SK-N-SH (cell line): ENCODE measurements at regions not wholly inside any gene's neighbourhood (a gene's known extent, or its start where the extent isn't known, plus 50 kb on each side); places are given as distances from the start of the nearest gene placed in this dataset.

Experiments used
- CTCF ChIA-PET: fragments of 300-600, 350-600 bp; formaldehyde crosslinking; extraction: SDS; loops from one replicate; lab custom pipeline; 2021; lab: Yijun Ruan, JAX
- POLR2A ChIA-PET: fragments of 350-600 bp; sonication (Branson Sonifier 250); formaldehyde crosslinking; extraction: SDS; loops from one replicate; lab custom pipeline; 2020; ENCODE audit warnings: antibody characterized with exemption, inconsistent platforms; lab: Yijun Ruan, JAX
- DNase-seq: peaks from one replicate; pipeline ENCODE4 v3.0.0; 2012
- H2AFZ ChIP-seq: fragments of 200-600 bp; sonication (generic); 2 replicates; pipeline ENCODE4 v1.8.1; 2016; ENCODE audit warnings: antibody characterized with exemption, mild to moderate bottlenecking, low read depth
- H3F3A ChIP-seq: fragments of 200-600 bp; sonication (generic); replicated peaks from 2 replicates; pipeline ENCODE3; 2016; ENCODE audit warnings: antibody characterized with exemption, mild to moderate bottlenecking; ENCODE audit not compliant: insufficient read depth
- H3K27ac ChIP-seq, 2 experiments: fragments of 200-500 bp in 1 of 2; fragments of 200-600 bp in 1 of 2; sonication (Bioruptor generic) in 1 of 2; sonication (generic), shearing (Covaris generic) in 1 of 2; 2 replicates each; pipeline versions ENCODE4 v1.5.1 to v1.6.1; 2014 to 2016; ENCODE audit warnings: low read depth in 2 of 2, inconsistent platforms in 1 of 2, low read length in 1 of 2, mild to moderate bottlenecking in 1 of 2, mixed read lengths in 1 of 2
- H3K27me3 ChIP-seq: fragments of 200-600 bp; sonication (generic), shearing (Covaris generic); 2 replicates; pipeline ENCODE4 v1.6.1; 2016; ENCODE audit warnings: mixed run types; ENCODE audit not compliant: insufficient read depth
- H3K36me3 ChIP-seq, 2 experiments: fragments of 200-500 bp in 1 of 2; fragments of 200-600 bp in 1 of 2; sonication (Bioruptor generic) in 1 of 2; sonication (generic) in 1 of 2; replicated peaks in 1 of 2; 2 replicates each; pipeline versions ENCODE3 to v1.5.1; 2014 to 2016; ENCODE audit warnings: low read length in 1 of 2, mild to moderate bottlenecking in 1 of 2; ENCODE audit not compliant: insufficient read depth in 2 of 2, control insufficient read depth in 1 of 2
- H3K4me1 ChIP-seq, 2 experiments: fragments of 200-500 bp in 1 of 2; fragments of 200-600 bp in 1 of 2; sonication (Bioruptor generic) in 1 of 2; sonication (generic), shearing (Covaris generic) in 1 of 2; 2 replicates each; pipeline versions ENCODE4 v1.5.1 to v1.6.1; 2014 to 2016; ENCODE audit warnings: low read depth in 1 of 2, low read length in 1 of 2, mixed run types in 1 of 2; ENCODE audit not compliant: insufficient read depth in 2 of 2, control insufficient read depth in 1 of 2
- H3K4me2 ChIP-seq: fragments of 200-600 bp; sonication (generic), shearing (Covaris generic); 2 replicates; pipeline ENCODE4 v1.6.1; 2017; ENCODE audit warnings: mixed run types
- H3K4me3 ChIP-seq, 2 experiments: fragments of 200-500 bp in 1 of 2; fragments of 200-600 bp in 1 of 2; sonication (Bioruptor generic) in 1 of 2; sonication (generic), shearing (Covaris generic) in 1 of 2; 2 replicates each; pipeline versions ENCODE4 v1.5.1 to v1.8.1; 2014 to 2016; ENCODE audit warnings: low read depth in 2 of 2, inconsistent platforms in 1 of 2, low read length in 1 of 2, mild to moderate bottlenecking in 1 of 2, mixed read lengths in 1 of 2, moderate library complexity in 1 of 2
- H3K79me2 ChIP-seq: fragments of 200-600 bp; sonication (generic); 2 replicates; pipeline ENCODE4 v1.8.1; 2017; ENCODE audit warnings: mild to moderate bottlenecking; ENCODE audit not compliant: insufficient read depth
- H3K9ac ChIP-seq: fragments of 200-600 bp; sonication (generic); 2 replicates; pipeline ENCODE4 v1.6.1; 2017; ENCODE audit warnings: mixed run types
- H3K9me2 ChIP-seq: fragments of 200-600 bp; sonication (generic); 2 replicates; pipeline ENCODE4 v1.6.1; 2017; ENCODE audit warnings: mixed run types
- H3K9me3 ChIP-seq: fragments of 200-600 bp; sonication (generic); 2 replicates; pipeline ENCODE4 v1.6.1; 2017; ENCODE audit warnings: mixed run types, mild to moderate bottlenecking, moderate library complexity
- H4K20me1 ChIP-seq: fragments of 200-600 bp; sonication (generic); 2 replicates; pipeline ENCODE4 v1.6.1; 2017; ENCODE audit warnings: mild to moderate bottlenecking, mixed run types; ENCODE audit not compliant: insufficient read depth
- CHD2 ChIP-seq: fragments of 150-350 bp; IDR thresholded peaks from 2 replicates; pipeline ENCODE4 v1.6.1; 2018; ENCODE audit warnings: low read length; ENCODE audit not compliant: partially characterized antibody
- CTCF ChIP-seq: fragments of 200-600 bp; sonication (generic); IDR thresholded peaks from 2 replicates; pipeline ENCODE4 v1.6.1; 2017; ENCODE audit warnings: antibody characterized with exemption, mild to moderate bottlenecking, moderate library complexity
- EP300 ChIP-seq, 2 experiments: IDR thresholded peaks; 2 replicates each; pipeline versions ENCODE4 v1.4.0 to v1.6.1; 2012; ENCODE audit warnings: borderline replicate concordance in 1 of 2, low read depth in 1 of 2, low read length in 1 of 2
- FOSL2 ChIP-seq: IDR thresholded peaks from 2 replicates; pipeline ENCODE4 v1.4.0; 2012; ENCODE audit warnings: low read depth, mild to moderate bottlenecking, moderate library complexity, borderline replicate concordance
- FOXJ3 ChIP-seq: sonication (generic); formaldehyde crosslinking; IDR thresholded peaks from 2 replicates; pipeline ENCODE4 v1.5.1; 2020; ENCODE audit warnings: mild to moderate bottlenecking, missing genetic modification reagents
- FOXM1 ChIP-seq: IDR thresholded peaks from 2 replicates; pipeline ENCODE4 v1.4.0; 2012; ENCODE audit warnings: low read depth, mild to moderate bottlenecking
- GABPA ChIP-seq: IDR thresholded peaks from 2 replicates; pipeline ENCODE4 v1.4.0; 2012; ENCODE audit warnings: low read depth, mild to moderate bottlenecking
- MAX ChIP-seq: IDR thresholded peaks from 2 replicates; pipeline ENCODE4 v1.4.0; 2012; ENCODE audit warnings: low read depth
- MEF2A ChIP-seq: IDR thresholded peaks from 2 replicates; pipeline ENCODE4 v1.4.0; 2012; ENCODE audit warnings: low read depth, borderline replicate concordance
- NFIC ChIP-seq: IDR thresholded peaks from 2 replicates; pipeline ENCODE4 v1.4.0; 2012; ENCODE audit warnings: borderline replicate concordance
- RAD21 ChIP-seq: IDR thresholded peaks from 2 replicates; pipeline ENCODE4 v1.6.1; 2012; ENCODE audit warnings: mild to moderate bottlenecking, low read length
- RCOR1 ChIP-seq: fragments of 150-350 bp; IDR thresholded peaks from 2 replicates; pipeline ENCODE4 v1.6.1; 2017; ENCODE audit warnings: antibody characterized with exemption, low read length
- REST ChIP-seq: IDR thresholded peaks from 2 replicates; pipeline ENCODE4 v1.6.1; 2012; ENCODE audit warnings: mild to moderate bottlenecking, low read depth, low read length, moderate library complexity
- RXRA ChIP-seq: IDR thresholded peaks from 2 replicates; pipeline ENCODE4 v1.4.0; 2012; ENCODE audit warnings: low read depth, mild to moderate bottlenecking, borderline replicate concordance
- SIN3A ChIP-seq: IDR thresholded peaks from 2 replicates; pipeline ENCODE4 v1.6.1; 2012; ENCODE audit warnings: low read depth, mild to moderate bottlenecking, low read length, moderate library complexity, borderline replicate concordance
- SMC3 ChIP-seq: IDR thresholded peaks from 2 replicates; pipeline ENCODE4 v1.6.1; 2012; ENCODE audit warnings: low read depth, low read length, improper control_type of control experiment
- TCF12 ChIP-seq: IDR thresholded peaks from 2 replicates; pipeline ENCODE4 v1.4.0; 2012
- USF2 ChIP-seq: fragments of 150-350 bp; IDR thresholded peaks from 2 replicates; pipeline ENCODE4 v1.6.1; 2017; ENCODE audit warnings: antibody characterized with exemption, low read length, low read depth, borderline replicate concordance
- WGBS: methylation state at CpG from one replicate; pipeline ENCODE4 v1.1.6; 2017; ENCODE audit warnings: low lambda C conversion rate; 5-methylcytosine and 5-hydroxymethylcytosine counted together

- Histone ChIP-seq H3K27ac (no peak overlapping the region), H3K27me3 (no peaks in the 10 kb centered on the region), H3K9me3 (no peaks in the 10 kb centered on the region), H3K4me3 (no peak overlapping the region), H3K36me3 (no peaks in the 10 kb centered on the region), H3K4me2 (no peak overlapping the region), H2AFZ (no peak overlapping the region), H3K9ac (no peak overlapping the region), H3K9me2 (no peaks in the 10 kb centered on the region), H4K20me1 (no peaks in the 10 kb centered on the region), H3K4me1 (no peaks in the 10 kb centered on the region), H3K79me2 (no peaks in the 10 kb centered on the region), H3F3A (no peaks in the 10 kb centered on the region)
- DNase-seq, result no peak
- 20% methylated on average over 4 of the region's 4 CpGs for WGBS
- TF ChIP-seq RCOR1 (no peak), GABPA (no peak), FOSL2 (no peak), SIN3A (no peak), EP300 (IDR thresholded peaks at IDR 0.05; ENCODE audit: borderline replicate concordance in 1 of 2, low read depth in 1 of 2, low read length in 1 of 2) (no peak), NFIC (no peak), FOXJ3 (CRISPR knock-in tag) (no peak), MAX (no peak), USF2 (no peak), TCF12 (no peak), MEF2A (no peak), SMC3 (no peak), RXRA (no peak), FOXM1 (no peak)
- ChIA-PET POLR2A (no interaction called here), CTCF (interaction anchor here (0.8 kb wide), 1 partner anchor 14 kb away, joined by 3 read pairs; no protein-coding TSS in a partner anchor)
Measured at GRCh38 chr18:77397617-77398016, 148.0 kb downstream of the GALR1 start.

- Histone ChIP-seq H4K20me1 (no peaks in the 10 kb centered on the region), H3K9me2 (no peaks in the 10 kb centered on the region), H2AFZ (no peak overlapping the region), H3K9me3 (no peaks in the 10 kb centered on the region), H3K9ac (no peak overlapping the region), H3K27ac (no peak overlapping the region), H3K4me1 (no peaks in the 10 kb centered on the region), H3K4me3 (no peak overlapping the region), H3K27me3 (no peaks in the 10 kb centered on the region), H3K79me2 (no peaks in the 10 kb centered on the region), H3K4me2 (no peak overlapping the region), H3F3A (no peaks in the 10 kb centered on the region), H3K36me3 (no peaks in the 10 kb centered on the region)
- TF ChIP-seq NFIC (no peak), USF2 (no peak), REST (no peak), CHD2 (no peak), CTCF (no peak), FOXJ3 (CRISPR knock-in tag) (no peak), SIN3A (no peak), RAD21 (no peak), FOSL2 (no peak)
- POLR2A ChIA-PET, result no interaction called here
- CTCF ChIA-PET, result no interaction called here
- no peak for DNase-seq
- 25% methylated on average over 5 of the region's 5 CpGs for WGBS
Measured at GRCh38 chr18:77400561-77400960, 150.9 kb downstream of the GALR1 start.
